IMR-90 (cell line): ENCODE measurements at regions not wholly inside any gene's neighbourhood (a gene's known extent, or its start where the extent isn't known, plus 50 kb on each side); places are given as distances from the start of the nearest gene placed in this dataset.

Experiments
- ATAC-seq: fragments of 200-7000 bp; cut with Tn5 transposase; 2 replicates; pipeline ENCODE4 v1.9.1; 2020; ENCODE audit warnings: low read depth, mild to moderate bottlenecking, moderate library complexity
- BruUV-seq: library from RNA; stranded (reverse); fragments of 400-500 nt; replicated peaks from 2 replicates; lab custom pipeline; 2021; lab: Mats Ljungman, UMichigan
- CTCF ChIA-PET: fragments of 300-600 bp; formaldehyde crosslinking; extraction: SDS; loops from one replicate; lab custom pipeline; 2021; ENCODE audit warnings: antibody characterized with exemption; lab: Yijun Ruan, JAX
- POLR2A ChIA-PET: fragments of 300-600 bp; sonication (Branson Sonifier 250); formaldehyde crosslinking; loops from one replicate; lab custom pipeline; 2022; ENCODE audit warnings: antibody characterized with exemption; ENCODE audit not compliant: unreplicated experiment; lab: Charles Lee
- DNase-seq: peaks from one replicate; pipeline ENCODE4 v3.0.0; 2013
- H2AFZ ChIP-seq: replicated peaks from 2 replicates; pipeline ENCODE3; 2013; ENCODE audit warnings: low read length, mild to moderate bottlenecking; ENCODE audit not compliant: poor library complexity
- H2AK5ac ChIP-seq: 2 replicates; pipeline ENCODE4 v1.6.1; 2013; ENCODE audit warnings: low read depth, low read length, inconsistent platforms
- H2AK9ac ChIP-seq: replicated peaks from 2 replicates; pipeline ENCODE3; 2013; ENCODE audit warnings: mild to moderate bottlenecking, low read depth, low read length, moderate library complexity; ENCODE audit not compliant: poor library complexity
- H2BK120ac ChIP-seq: 2 replicates; pipeline ENCODE4 v1.6.1; 2013; ENCODE audit warnings: low read depth, low read length, inconsistent platforms
- H2BK15ac ChIP-seq: 3 replicates; pipeline ENCODE4 v1.6.1; 2013; ENCODE audit warnings: low read depth, low read length, inconsistent platforms
- H2BK20ac ChIP-seq: 2 replicates; pipeline ENCODE4 v1.6.1; 2013; ENCODE audit warnings: low read depth, mild to moderate bottlenecking, inconsistent platforms, low read length, moderate library complexity
- H2BK5ac ChIP-seq: 2 replicates; pipeline ENCODE4 v1.6.1; 2013; ENCODE audit warnings: mild to moderate bottlenecking, low read depth, low read length, inconsistent platforms; ENCODE audit not compliant: poor library complexity, severe bottlenecking
- H3K14ac ChIP-seq: replicated peaks from 2 replicates; pipeline ENCODE4 v1.6.1; 2013; ENCODE audit warnings: low read depth, low read length, inconsistent platforms
- H3K18ac ChIP-seq: 2 replicates; pipeline ENCODE4 v1.6.1; 2013; ENCODE audit warnings: low read depth, low read length, control low read depth
- H3K23ac ChIP-seq: 2 replicates; pipeline ENCODE4 v1.6.1; 2013; ENCODE audit warnings: low read depth, low read length, inconsistent platforms
- H3K27ac ChIP-seq: 2 replicates; pipeline ENCODE4 v1.5.1; 2013; ENCODE audit warnings: mild to moderate bottlenecking, control low read depth, low read length; ENCODE audit not compliant: insufficient read depth
- H3K27me3 ChIP-seq: 2 replicates; pipeline ENCODE4 v1.6.1; 2013; ENCODE audit warnings: low read length; ENCODE audit not compliant: control insufficient read depth, insufficient read depth
- H3K36me3 ChIP-seq: 2 replicates; pipeline ENCODE4 v1.6.1; 2013; ENCODE audit warnings: low read length, mixed read lengths; ENCODE audit not compliant: control insufficient read depth, insufficient read depth
- H3K4ac ChIP-seq: 2 replicates; pipeline ENCODE4 v1.6.1; 2013; ENCODE audit warnings: low read depth, low read length, inconsistent platforms
- H3K4me1 ChIP-seq: 2 replicates; pipeline ENCODE4 v1.6.1; 2013; ENCODE audit warnings: low read length, mixed read lengths; ENCODE audit not compliant: control insufficient read depth, insufficient read depth
- H3K4me2 ChIP-seq: 2 replicates; pipeline ENCODE4 v1.6.1; 2013; ENCODE audit warnings: low read depth, mild to moderate bottlenecking, control low read depth, low read length, moderate library complexity
- H3K4me3 ChIP-seq: 2 replicates; pipeline ENCODE4 v1.5.1; 2013; ENCODE audit warnings: low read depth, mild to moderate bottlenecking, control low read depth, low read length, moderate library complexity; ENCODE audit not compliant: insufficient read depth
- H3K56ac ChIP-seq: 2 replicates; pipeline ENCODE4 v1.6.1; 2013; ENCODE audit warnings: low read length, inconsistent platforms; ENCODE audit not compliant: insufficient read depth; ENCODE audit errors: extremely low read depth
- H3K79me1 ChIP-seq, 2 experiments: 2 replicates each; pipeline ENCODE4 v1.6.1; 2013; ENCODE audit warnings: low read length in 2 of 2, inconsistent platforms in 1 of 2, low read depth in 1 of 2
- H3K9ac ChIP-seq: 2 replicates; pipeline ENCODE4 v1.6.1; 2013; ENCODE audit warnings: low read depth, low read length, control low read depth
- H3K9me1 ChIP-seq: 2 replicates; pipeline ENCODE4 v1.6.1; 2013; ENCODE audit warnings: low read length, inconsistent platforms; ENCODE audit not compliant: insufficient read depth
- H3K9me3 ChIP-seq: 2 replicates; pipeline ENCODE4 v1.6.1; 2013; ENCODE audit warnings: low read length; ENCODE audit not compliant: control insufficient read depth, insufficient read depth
- H4K20me1 ChIP-seq: 2 replicates; pipeline ENCODE4 v1.6.1; 2013; ENCODE audit warnings: low read length, inconsistent platforms; ENCODE audit not compliant: insufficient read depth
- H4K5ac ChIP-seq: 2 replicates; pipeline ENCODE4 v1.6.1; 2013; ENCODE audit warnings: mild to moderate bottlenecking, low read depth, low read length, control low read depth
- H4K8ac ChIP-seq, 2 experiments: 2 replicates each; pipeline ENCODE4 v1.6.1; 2013; ENCODE audit warnings: low read depth in 2 of 2, low read length in 2 of 2, control low read depth in 1 of 2, inconsistent platforms in 1 of 2
- H4K91ac ChIP-seq: 2 replicates; pipeline ENCODE4 v1.6.1; 2013; ENCODE audit warnings: low read depth, low read length, inconsistent platforms; ENCODE audit not compliant: insufficient read depth
- BHLHE40 ChIP-seq: fragments of 150-350 bp; IDR thresholded peaks from 2 replicates; pipeline ENCODE4 v1.6.1; 2016; ENCODE audit warnings: mild to moderate bottlenecking, low read depth, low read length
- CTCF ChIP-seq: conservative IDR thresholded peaks from 2 replicates; pipeline ENCODE4 v1.5.1; 2012; ENCODE audit warnings: mild to moderate bottlenecking, low read depth, low read length, improper control_type of control experiment
- ELK1 ChIP-seq: fragments of 150-350 bp; IDR thresholded peaks from 2 replicates; pipeline ENCODE4 v1.6.1; 2016; ENCODE audit warnings: low read depth, mild to moderate bottlenecking, low read length, moderate library complexity, borderline replicate concordance
- NFE2L2 ChIP-seq: fragments of 150-350 bp; IDR thresholded peaks from 2 replicates; pipeline ENCODE4 v1.6.1; 2016; ENCODE audit warnings: low read depth, mild to moderate bottlenecking, low read length
- POLR2A ChIP-seq: IDR thresholded peaks from 2 replicates; pipeline ENCODE4 v1.6.1; 2012; ENCODE audit warnings: mild to moderate bottlenecking, low read depth, low read length
- RAD21 ChIP-seq: IDR thresholded peaks from 2 replicates; pipeline ENCODE4 v1.6.1; 2012; ENCODE audit warnings: low read length, improper control_type of control experiment
- RCOR1 ChIP-seq: IDR thresholded peaks from 2 replicates; pipeline ENCODE4 v1.6.1; 2012; ENCODE audit warnings: mild to moderate bottlenecking, low read length, improper control_type of control experiment; ENCODE audit not compliant: insufficient replicate concordance
- RFX5 ChIP-seq: IDR thresholded peaks from 2 replicates; pipeline ENCODE4 v1.8.0; 2012; ENCODE audit warnings: low read depth, mild to moderate bottlenecking, low read length, moderate library complexity
- USF2 ChIP-seq: fragments of 150-350 bp; IDR thresholded peaks from 2 replicates; pipeline ENCODE4 v1.6.1; 2017; ENCODE audit warnings: mild to moderate bottlenecking, antibody characterized with exemption, low read length, low read depth
- WGBS, 2 experiments: methylation state at CpG; one replicate each; pipeline versions ENCODE4 v1.1.5 to v1.1.7; 2013; ENCODE audit warnings: missing lambda C conversion rate in 2 of 2; ENCODE audit not compliant: insufficient read length in 1 of 2; ENCODE audit errors: extremely low coverage in 2 of 2; 5-methylcytosine and 5-hydroxymethylcytosine counted together
- dilution Hi-C: fragments of 300-500 bp; cut with HindIII; formaldehyde crosslinking; loops from one replicate; pipeline ENCODE4 v1.14.3; 2018; ENCODE audit warnings: low sequenced_read_pairs; ENCODE audit not compliant: unreplicated experiment
- in situ Hi-C: fragments of 300-500 bp; cut with MboI; formaldehyde crosslinking; loops from 3 replicates; pipeline ENCODE4 v1.14.3; 2019; ENCODE audit warnings: low sequenced_read_pairs, inconsistent platforms, mixed read lengths
- intact Hi-C: fragments of 100-400 bp; cut with micrococcal nuclease; formaldehyde crosslinking; loops from 2 replicates; pipeline ENCODE4 v1.10.0; 2022

- Histone ChIP-seq H3K18ac (no peak overlapping the region), H2AFZ (no peak overlapping the region), H4K20me1 (no peaks in the 10 kb centered on the region), H3K9me3 (0 out of 2 replicates have a peak, but pooled peaks cover 3% of the 10 kb centered on the region), H3K79me1 (no peaks in the 10 kb centered on the region), H2AK5ac (no peak overlapping the region), H4K5ac (no peak overlapping the region), H3K27me3 (no peaks in the 10 kb centered on the region), H3K9ac (no peak overlapping the region), H3K56ac (no peak overlapping the region), H3K4me2 (no peak overlapping the region), H4K91ac (no peak overlapping the region), H2BK5ac (no peak overlapping the region), H3K4me3 (no peak overlapping the region), H2BK20ac (no peak overlapping the region), H2AK9ac (no peak overlapping the region), H3K14ac (no peak overlapping the region), H3K4ac (no peak overlapping the region), H3K9me1 (no peaks in the 10 kb centered on the region), H3K23ac (no peak overlapping the region), H3K36me3 (no peaks in the 10 kb centered on the region), H2BK15ac (no peak overlapping the region), H2BK120ac (no peak overlapping the region), H4K8ac (no peak overlapping the region), H3K4me1 (no peaks in the 10 kb centered on the region), H3K27ac (no peak overlapping the region)
- WGBS, 2 experiments, result 90% methylated on average over 2 of the region's 2 CpGs; no CpG with 5 or more reads in 1 of the 2 experiments
- ATAC-seq (no peak), DNase-seq (no peak)
- ChIA-PET CTCF (interaction anchor here (0.6 kb wide), 1 partner anchor 15 kb away, joined by 3 read pairs; no protein-coding TSS in a partner anchor), POLR2A (no interaction called here)
- intact Hi-C loops, result no loop called here
- BruUV-seq, result no TSS peak
- in situ Hi-C loops, result no loop called here
- no peak for TF ChIP-seq NFE2L2
- no peak for TF ChIP-seq RCOR1
- TF ChIP-seq POLR2A, result no peak
- no peak for TF ChIP-seq RAD21
- TF ChIP-seq RFX5, result no peak
- TF ChIP-seq CTCF, result no peak
- TF ChIP-seq USF2, result no peak
- TF ChIP-seq BHLHE40, result no peak
- TF ChIP-seq ELK1, result no peak
- dilution Hi-C loops, result no loop called here
Observed at GRCh38 chr3:40876496-40876895, 322.8 kb upstream of the CTNNB1 start.
